ENCODE measurements at regions not wholly inside any gene's neighbourhood (a gene's known extent, or its start where the extent isn't known, plus 50 kb on each side); places are given as distances from the start of the nearest gene placed in this dataset.

GRCh38 chr13:68145852-68146251 lies 915.7 kb upstream of the PCDH9 start:
- DNase-seq (ENCODE audit: low read depth in 2 of 2) = no peak

- no peak for DNase-seq (ENCODE audit: low read depth in 2 of 2)
These were observed 898.3 kb upstream of the PCDH9 start for GRCh38 chr13:68128297-68128915.

GRCh38 chr13:68125087-68125480 lies 894.9 kb upstream of the PCDH9 start:
- no peak for DNase-seq (ENCODE audit: low read depth in 2 of 2)

DNA sequence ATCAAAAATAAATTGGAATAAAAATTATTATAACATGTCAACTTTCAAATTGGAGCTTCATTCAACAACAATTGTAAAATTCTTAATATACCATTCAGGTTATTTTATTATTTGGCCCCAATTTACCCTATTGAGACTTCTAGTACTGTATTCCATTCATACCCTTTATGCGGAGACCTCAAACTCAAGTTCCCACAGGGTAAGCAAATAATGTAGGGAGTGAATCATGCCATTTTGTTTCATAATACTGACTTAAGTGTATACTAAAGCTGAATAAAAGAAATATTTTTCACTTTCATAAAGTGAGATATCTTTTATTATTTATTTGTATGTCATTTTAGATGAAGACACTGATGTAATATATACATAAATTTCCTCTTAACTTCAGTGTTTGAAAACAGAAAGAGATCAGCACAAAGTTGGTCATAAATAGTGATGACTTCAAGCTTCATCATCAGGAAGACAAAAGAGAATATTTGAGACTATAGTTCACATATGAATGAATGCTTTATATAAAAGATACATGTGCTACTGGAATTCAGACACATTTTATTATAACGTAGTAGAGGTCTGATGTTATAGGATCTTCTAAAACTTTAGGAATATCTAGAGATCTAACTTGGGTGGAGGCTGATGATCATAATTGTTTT lies 894.4 kb upstream of the PCDH9 start:
- no peak for DNase-seq (ENCODE audit: low read depth in 2 of 2)

DNA sequence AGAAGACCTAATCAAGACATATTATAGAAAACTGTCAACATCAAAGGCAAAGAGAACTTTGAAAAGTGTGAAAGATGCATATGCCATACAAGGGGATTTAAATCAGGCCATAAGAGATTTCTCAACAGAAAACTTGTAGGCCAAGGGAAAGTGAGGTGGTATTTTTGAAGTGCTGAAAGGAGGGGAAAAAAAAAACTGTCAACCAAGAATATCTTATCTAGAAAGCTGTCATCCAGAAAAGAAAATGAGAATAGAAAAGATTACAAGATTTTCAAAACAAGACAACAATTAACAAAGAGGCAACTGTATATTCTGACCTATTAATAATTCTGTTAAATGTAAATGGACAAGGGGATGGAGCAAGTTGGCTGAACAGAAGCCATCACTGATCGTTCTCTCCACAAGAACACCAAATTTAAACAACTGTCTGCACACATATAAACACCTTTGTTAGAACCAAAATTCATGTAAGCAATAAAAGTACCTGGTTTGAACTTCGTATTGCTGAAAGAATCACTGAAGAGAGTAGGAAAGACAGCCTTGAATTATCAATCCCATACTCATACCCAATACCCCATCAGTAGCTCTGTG lies 880.1 kb upstream of the PCDH9 start:
- DNase-seq (ENCODE audit: low read depth in 2 of 2) = no peak

- DNase-seq (ENCODE audit: low read depth in 2 of 2) = no peak
These were observed 877.5 kb upstream of the PCDH9 start for GRCh38 chr13:68107667-68108066.

GRCh38 chr13:68099631-68100030 lies 869.5 kb upstream of the PCDH9 start:
- DNase-seq (ENCODE audit: low read depth in 2 of 2) = peak; percentile 8 to 13

DNA sequence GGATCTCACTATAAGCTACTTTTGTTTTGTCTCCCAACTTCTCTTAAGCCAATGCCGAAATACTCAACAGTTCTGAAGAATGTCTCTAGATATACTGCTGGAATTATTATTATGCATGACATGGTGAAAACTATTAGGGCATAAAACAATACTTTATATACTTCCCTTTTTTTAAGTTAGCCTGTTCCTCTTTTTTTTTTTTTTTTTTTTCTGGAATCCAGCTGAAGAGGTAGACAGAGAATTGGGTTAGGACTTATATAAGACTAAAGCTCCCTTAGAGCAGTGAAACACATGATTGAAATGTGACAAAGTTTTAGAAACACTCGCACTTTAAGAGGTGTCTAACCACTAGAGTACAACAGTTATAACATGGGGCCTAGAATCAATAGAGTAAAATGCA lies 850.9 kb upstream of the PCDH9 start:
- no peak for DNase-seq (ENCODE audit: low read depth in 2 of 2)

GRCh38 chr13:68078874-68079273 lies 848.7 kb upstream of the PCDH9 start:
- no peak for DNase-seq (ENCODE audit: low read depth in 2 of 2)

GRCh38 chr13:68078469-68078868 lies 848.3 kb upstream of the PCDH9 start:
- DNase-seq (ENCODE audit: low read depth in 2 of 2) = no peak

GRCh38 chr13:68076046-68076445 lies 845.9 kb upstream of the PCDH9 start:
- no peak for DNase-seq (ENCODE audit: low read depth in 2 of 2)

DNA sequence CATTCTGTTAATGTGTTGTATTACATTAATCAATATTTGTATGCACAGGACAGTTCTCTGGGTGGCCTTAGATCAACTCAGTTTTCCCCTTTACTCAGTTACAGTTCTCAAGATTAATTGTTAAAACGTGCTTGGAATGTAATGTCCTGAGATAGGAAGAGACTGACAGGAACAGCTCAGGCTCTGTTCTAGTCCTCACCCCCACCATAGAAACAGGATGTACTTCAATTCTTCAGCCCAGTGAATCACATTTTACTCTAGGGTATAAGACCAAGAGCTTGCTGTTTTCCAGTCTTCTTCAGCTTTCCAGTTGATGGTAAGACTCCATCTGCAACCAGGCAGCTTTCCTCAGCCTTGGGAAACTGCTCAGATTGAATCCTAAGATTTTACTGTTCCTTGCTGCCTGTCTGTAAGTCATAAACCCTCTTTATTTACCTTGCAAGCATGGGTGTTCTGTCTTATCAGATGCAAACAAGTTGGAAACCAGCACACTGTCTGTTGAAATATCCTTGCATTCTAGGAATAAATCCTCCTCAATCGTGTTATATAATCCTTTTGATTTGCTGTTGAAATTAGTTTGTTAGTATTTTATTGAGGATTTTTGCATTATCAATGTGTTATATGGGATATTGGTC lies 836.9 kb upstream of the PCDH9 start:
- no peak for DNase-seq (ENCODE audit: low read depth in 2 of 2)

GRCh38 chr13:68064001-68064770 lies 834.0 kb upstream of the PCDH9 start:
- no peak for DNase-seq (ENCODE audit: low read depth in 2 of 2)

GRCh38 chr13:68063181-68063580 lies 833.0 kb upstream of the PCDH9 start:
- no peak for DNase-seq (ENCODE audit: low read depth in 2 of 2)

DNA sequence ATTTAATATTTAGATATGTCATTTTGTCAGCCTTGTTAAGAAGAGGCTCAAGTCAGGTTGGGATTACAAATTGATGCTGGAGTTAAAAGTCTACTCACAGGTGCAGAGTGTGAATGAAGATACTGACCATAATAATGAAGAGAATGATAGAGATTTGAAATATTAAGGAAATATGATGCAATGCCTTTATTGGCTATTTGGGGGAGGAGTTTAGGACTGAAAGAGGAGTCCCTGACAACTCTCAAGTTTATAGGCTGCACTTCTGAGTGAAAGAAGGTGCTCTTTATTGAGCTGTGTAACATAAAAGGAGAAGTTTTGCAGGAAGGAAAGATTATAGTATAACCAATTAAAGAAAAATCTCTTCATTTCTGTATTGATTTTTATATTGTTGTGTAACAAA lies 827.7 kb upstream of the PCDH9 start:
- DNase-seq (ENCODE audit: low read depth in 2 of 2) = no peak

- no peak for DNase-seq (ENCODE audit: low read depth in 2 of 2)
These were observed 826.9 kb upstream of the PCDH9 start for GRCh38 chr13:68056816-68057710.

DNA sequence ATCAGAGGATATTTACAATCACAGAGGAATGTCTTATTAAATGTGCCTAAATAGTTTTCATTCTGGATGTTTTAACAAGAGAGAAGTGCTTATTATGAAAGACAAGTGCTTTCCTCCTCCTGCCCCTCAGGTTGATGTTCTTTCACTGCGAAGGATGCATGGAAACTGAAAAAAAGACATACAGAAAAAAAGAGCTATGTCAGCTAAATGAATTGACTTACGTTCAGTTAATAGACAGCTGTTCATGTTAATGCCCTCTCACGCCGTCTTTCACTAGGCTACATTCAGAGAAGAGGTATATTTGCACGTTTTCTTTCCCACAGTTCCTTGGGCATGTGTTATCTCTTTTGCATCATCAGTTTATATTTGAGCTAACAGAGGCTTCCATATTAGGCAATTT lies 821.8 kb upstream of the PCDH9 start:
- no peak for DNase-seq (ENCODE audit: low read depth in 2 of 2)

DNA sequence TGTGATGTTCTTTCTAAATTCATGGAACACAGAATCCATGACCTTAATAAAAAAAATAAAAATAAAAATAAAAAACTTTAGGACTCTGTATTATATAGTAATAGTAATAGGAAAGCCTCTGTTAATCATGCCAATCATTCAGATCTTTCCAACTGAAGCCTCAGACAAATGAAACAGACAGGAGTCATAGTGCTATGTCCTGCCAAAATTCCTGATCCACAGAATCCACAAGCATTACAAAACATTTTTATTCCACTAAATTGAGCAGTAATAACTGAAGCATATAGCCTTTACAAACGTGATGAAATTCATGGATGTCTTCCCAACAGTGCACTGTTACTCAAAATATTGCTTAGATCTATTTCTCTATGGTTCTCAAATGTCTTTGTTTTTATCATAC lies 820.6 kb upstream of the PCDH9 start:
- DNase-seq (ENCODE audit: low read depth in 2 of 2) = peak in 1 of 2 experiments; percentile 5

GRCh38 chr13:68048802-68049359 lies 818.7 kb upstream of the PCDH9 start:
- no peak for DNase-seq (ENCODE audit: low read depth in 2 of 2)

- no peak for DNase-seq (ENCODE audit: low read depth in 2 of 2)
These were observed 817.8 kb upstream of the PCDH9 start for GRCh38 chr13:68047889-68048288.

DNA sequence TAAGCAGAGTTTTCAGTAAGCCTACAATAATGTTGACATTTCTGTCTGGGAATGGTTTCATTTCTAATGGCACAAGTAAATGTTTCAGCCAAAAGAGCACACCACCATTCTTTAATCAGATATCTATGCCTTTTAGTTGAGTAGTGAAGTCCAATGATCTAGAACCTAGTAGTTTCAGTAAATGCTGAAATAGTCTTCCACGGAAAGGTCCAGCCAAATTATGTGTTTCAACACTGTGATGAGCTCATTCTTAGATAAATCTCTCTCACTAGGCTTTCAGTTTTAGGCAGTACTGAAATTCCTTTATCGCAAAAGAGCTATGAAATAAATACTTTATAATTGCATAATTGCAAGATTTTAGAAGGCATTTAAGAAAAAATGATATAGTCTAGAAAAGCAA lies 816.8 kb upstream of the PCDH9 start:
- DNase-seq (ENCODE audit: low read depth in 2 of 2) = no peak

Data from fibroblast of skin of left biceps (primary cell).